Upper lobe of left lung (tissue), 4 donors: ENCODE measurements at regions not wholly inside any gene's neighbourhood (a gene's known extent, or its start where the extent isn't known, plus 50 kb on each side); places are given as distances from the start of the nearest gene placed in this dataset.

Experiments used
- EP300 ChIP-seq, 4 donors: sonication (generic); formaldehyde crosslinking; IDR thresholded peaks; one replicate each; pipeline ENCODE4 v1.5.1; 2017; ENCODE audit warnings: antibody characterized with exemption in 4 of 4, control low read depth in 2 of 4
- POLR2A ChIP-seq, 4 donors: fragments of 450-650 bp; IDR thresholded peaks; one replicate each; pipeline ENCODE4 v1.5.1; 2016 to 2017; ENCODE audit warnings: antibody characterized with exemption in 4 of 4, mild to moderate bottlenecking in 2 of 4
- POLR2AphosphoS5 ChIP-seq, 2 donors: sonication (generic); formaldehyde crosslinking; IDR thresholded peaks; one replicate each; pipeline ENCODE4 v1.5.1; 2017; ENCODE audit warnings: antibody characterized with exemption in 2 of 2
- TF ChIP-seq, protein P1 (sequence below), 6 experiments: fragments of 450-650 bp in 4 of 6; fragments of 200-600 bp in 2 of 6; sonication (generic) in 2 of 6; IDR thresholded peaks; one replicate each; pipeline ENCODE4 v1.5.1; 2016 to 2019; ENCODE audit warnings: antibody characterized with exemption in 6 of 6

DNA sequence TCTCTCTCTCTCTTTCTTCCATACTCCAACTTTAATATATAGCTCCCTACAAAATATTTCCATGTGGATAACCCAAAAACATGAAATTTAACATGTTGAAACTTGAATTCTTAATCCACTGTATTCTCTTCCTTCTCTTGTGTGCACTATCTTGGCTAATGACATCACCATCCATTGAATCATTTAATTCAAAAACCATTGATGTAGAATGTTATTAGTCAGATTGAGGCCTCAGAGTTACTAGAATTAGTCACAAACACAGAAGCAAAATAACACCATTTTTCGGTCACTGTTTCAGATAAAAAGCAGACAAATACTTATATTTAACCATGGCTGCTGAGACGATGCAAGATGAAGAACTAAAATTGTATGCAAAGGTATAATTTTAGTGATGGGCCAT, 256.9 kb upstream of the LRRC3B start:
- TF ChIP-seq, protein P1, sequence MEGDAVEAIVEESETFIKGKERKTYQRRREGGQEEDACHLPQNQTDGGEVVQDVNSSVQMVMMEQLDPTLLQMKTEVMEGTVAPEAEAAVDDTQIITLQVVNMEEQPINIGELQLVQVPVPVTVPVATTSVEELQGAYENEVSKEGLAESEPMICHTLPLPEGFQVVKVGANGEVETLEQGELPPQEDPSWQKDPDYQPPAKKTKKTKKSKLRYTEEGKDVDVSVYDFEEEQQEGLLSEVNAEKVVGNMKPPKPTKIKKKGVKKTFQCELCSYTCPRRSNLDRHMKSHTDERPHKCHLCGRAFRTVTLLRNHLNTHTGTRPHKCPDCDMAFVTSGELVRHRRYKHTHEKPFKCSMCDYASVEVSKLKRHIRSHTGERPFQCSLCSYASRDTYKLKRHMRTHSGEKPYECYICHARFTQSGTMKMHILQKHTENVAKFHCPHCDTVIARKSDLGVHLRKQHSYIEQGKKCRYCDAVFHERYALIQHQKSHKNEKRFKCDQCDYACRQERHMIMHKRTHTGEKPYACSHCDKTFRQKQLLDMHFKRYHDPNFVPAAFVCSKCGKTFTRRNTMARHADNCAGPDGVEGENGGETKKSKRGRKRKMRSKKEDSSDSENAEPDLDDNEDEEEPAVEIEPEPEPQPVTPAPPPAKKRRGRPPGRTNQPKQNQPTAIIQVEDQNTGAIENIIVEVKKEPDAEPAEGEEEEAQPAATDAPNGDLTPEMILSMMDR (IDR thresholded peaks at IDR 0.05) = no peak
- no peak for TF ChIP-seq POLR2A (IDR thresholded peaks at IDR 0.05)
- no peak for TF ChIP-seq EP300 (IDR thresholded peaks at IDR 0.05)
- TF ChIP-seq POLR2AphosphoS5 (IDR thresholded peaks at IDR 0.05) = no peak
